ENCODE measurements at regions not wholly inside any gene's neighbourhood (a gene's known extent, or its start where the extent isn't known, plus 50 kb on each side); places are given as distances from the start of the nearest gene placed in this dataset.

DNA sequence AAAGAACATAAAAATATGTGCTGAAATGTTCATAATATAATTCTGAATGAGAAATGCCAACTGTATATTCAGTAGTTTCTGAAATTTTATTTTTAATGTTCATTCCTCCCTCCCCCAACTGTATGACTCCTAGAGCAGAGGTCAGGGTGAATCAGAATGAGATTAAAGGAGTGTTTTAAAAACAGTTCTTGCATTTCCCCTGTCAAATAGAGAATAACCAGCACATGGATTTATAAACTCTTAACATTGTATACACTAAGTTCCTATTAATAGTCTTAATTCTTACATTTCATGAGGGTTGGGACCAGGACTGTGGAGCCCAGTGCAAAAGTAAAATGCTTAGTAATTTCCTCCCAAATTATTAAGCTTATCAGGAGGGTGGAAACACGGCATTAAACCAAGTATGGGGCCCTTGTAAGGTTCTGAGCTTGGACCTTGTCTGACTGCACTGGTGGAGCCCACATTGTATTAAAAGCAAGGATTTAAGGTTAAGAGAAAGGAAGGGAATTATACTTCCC, 474.6 kb upstream of the RAG2 start:
- DNase-seq (ENCODE audit: low spot score), result no peak

DNA sequence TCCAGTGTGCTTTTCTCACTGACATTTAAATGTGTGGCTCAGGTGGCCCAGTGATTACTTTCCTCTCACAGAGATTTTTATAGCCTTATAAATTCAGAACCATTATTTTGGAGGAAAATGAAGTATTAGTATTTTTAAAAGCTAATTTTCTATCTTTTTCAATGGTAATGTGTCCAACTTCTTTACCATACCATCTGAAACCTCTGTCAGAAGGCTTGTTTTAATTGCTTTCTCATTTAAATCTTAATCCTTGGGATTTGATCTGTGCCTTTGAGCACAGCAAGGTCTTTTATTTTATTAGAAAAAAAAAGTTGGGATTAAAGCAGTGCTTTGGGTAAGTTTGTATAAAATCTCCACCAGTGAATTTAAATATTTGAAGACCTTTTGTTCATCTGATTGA, 452.3 kb upstream of the RAG2 start:
- DNase-seq (ENCODE audit: low spot score), result no peak

DNA sequence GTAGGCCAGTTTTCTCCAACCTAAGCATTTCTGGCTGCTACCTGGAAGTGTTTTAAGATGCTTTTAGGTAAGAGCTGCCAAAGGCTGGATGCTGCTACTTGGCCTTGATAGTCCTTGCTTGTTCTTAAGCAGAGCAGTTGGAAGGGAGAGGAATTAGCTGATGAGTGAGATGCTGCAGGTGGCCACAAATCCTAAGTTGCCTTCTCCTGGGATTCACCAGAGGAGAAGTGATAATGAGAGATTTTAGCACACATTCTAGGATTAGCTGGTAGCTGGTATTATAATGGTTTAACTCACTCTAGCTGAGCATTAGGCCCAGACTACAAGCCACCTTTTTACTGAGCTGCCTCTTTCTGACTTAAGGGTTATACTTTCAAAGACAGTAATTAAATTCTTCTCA, 442.9 kb upstream of the RAG2 start:
- DNase-seq (ENCODE audit: low spot score), result no peak

DNA sequence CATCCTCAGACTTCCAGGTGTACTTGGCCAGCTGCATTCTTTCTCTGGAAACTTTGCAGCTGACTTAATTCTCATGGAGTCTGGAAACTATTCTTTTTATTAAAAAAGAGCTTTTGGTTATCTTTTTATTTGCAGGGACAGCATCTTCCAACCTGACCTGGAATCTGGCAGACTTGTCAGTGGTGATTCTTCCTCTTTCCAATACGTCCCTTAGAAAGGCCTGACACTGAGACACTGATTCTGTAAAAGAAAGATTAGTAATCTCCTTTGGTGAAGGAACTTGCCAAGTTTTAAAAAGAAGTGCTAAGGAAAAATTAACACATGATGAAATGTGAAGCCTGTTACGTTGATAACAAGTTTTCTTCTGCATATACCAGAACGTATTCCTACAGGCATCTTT, 440.9 kb upstream of the RAG2 start:
- DNase-seq (ENCODE audit: low spot score), result no peak

- no peak for DNase-seq (ENCODE audit: low spot score)
These were observed 428.7 kb upstream of the RAG2 start for GRCh38 chr11:37026741-37027140.

GRCh38 chr11:37026326-37026725, 428.3 kb upstream of the RAG2 start:
- no peak for DNase-seq (ENCODE audit: low spot score)

DNA sequence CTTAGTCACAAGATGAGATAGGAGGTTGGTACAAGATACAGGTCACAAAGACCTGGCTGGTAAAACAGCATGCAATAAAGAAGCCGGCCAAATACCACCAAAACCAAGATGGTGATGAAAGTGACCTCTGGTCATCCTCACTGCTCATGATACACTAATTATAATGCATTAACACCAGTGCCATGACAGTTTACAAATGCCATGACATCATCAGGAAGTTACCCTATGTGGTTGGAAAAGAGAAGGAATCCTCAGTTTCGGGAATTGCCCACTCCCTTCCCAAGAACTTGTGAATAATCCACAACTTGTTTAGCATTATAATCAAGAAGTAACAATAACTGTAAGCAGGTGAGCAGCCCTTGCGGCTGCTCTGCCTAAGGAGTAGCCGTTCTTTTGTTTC, 408.5 kb upstream of the RAG2 start:
- DNase-seq (ENCODE audit: low spot score), result no peak

DNA sequence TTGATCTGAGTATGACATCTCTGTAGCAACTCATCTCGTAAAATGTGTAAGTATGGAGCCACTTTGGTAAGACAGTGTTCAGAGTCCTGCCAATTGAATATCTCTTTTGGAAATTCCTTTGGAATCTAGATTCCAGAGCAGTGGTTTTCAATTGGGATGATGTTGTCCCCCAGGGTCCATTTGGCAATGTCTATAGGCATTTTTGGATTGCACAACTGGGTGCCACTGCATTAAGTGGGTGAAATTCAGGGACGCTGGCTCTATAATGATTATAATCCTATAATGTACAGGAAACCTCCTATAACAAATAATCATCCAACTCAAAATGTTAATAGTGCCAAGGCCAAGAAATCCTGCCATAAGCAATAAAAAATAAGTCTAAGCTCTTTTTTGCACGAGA, 404.8 kb upstream of the RAG2 start:
- DNase-seq (ENCODE audit: low spot score), result no peak

DNA sequence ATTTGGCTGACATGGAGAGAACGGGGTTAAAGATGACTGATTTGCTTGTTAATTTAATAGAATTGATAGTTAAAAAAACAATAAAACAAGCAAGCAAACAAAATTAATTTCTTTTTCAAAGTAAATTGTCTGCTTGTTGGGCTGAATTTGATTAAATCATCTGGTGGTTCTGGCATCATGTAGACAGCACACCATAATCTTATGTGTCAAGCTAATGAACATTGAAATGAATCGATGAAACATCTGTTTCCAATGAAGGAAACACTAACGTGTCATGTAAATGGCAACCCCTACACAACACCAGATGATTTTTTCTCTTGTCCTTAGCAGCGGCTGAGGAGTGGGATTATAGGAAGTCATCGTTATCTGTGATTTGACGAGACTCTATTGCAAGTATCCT, 399.6 kb upstream of the RAG2 start:
- DNase-seq (ENCODE audit: low spot score), result no peak

DNA sequence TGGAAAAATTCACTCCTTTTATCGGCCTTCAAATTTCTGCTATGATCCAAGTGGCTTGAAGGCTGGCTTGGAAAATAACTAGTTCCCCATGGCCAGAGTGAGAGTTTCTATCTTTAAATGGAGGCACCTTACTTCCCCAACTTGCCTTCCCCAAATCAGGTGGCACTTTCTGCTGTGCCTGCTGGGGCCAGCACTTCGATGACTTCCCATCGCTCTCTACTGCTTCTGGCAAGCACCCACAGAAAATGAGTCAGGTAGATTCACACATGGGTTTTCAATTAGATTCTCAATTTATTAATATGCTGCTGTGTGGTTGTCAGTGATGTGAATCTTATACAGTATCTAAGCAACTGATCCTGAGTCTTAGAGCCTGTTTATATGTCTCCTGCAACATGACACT, 398.8 kb upstream of the RAG2 start:
- DNase-seq (ENCODE audit: low spot score), result no peak

- no peak for DNase-seq (ENCODE audit: low spot score)
These were observed 396.2 kb upstream of the RAG2 start for GRCh38 chr11:36994208-36994607.

- no peak for DNase-seq (ENCODE audit: low spot score)
These were observed 390.5 kb upstream of the RAG2 start for GRCh38 chr11:36988556-36988955.

DNA sequence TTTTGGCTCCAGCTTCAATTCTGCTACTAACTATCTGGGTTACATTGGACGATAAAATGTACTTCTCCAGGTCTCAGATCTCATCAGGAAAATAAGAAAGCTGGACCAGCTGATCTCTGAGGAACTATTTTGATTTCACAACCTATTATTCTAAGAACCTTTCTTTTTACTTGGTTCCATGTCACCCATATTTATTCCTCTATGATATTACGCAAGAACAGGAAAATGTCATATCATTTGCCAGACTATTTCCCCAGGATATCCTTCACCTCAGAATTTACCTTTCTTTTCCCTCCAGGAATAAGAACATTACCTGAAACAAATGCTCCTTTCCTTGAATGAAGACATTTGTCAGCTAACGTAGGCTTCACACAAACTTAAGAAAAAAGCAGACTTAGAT, 387.5 kb upstream of the RAG2 start:
- no peak for DNase-seq (ENCODE audit: low spot score)

- no peak for DNase-seq (ENCODE audit: low spot score)
These were observed 378.7 kb upstream of the RAG2 start for GRCh38 chr11:36976741-36977140.

DNA sequence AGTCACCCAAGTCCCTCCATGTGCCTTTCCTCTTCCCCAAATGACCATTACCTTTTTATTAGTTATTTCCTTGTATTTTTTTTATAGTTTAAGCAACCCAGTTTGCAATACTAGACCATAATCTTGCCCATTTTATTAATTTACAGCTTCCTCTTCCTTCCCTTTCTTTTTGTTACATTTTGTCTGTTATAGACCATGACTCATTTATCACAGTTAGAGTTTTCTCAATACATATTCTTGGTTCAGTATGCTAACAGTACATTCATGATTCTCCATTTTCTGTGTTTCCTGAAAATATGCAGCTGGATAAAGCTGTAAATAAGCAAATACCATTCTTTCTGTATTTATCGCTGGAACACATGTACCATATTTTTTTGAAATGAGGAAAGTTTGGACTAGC, 376.7 kb upstream of the RAG2 start:
- no peak for DNase-seq (ENCODE audit: low spot score)

DNA sequence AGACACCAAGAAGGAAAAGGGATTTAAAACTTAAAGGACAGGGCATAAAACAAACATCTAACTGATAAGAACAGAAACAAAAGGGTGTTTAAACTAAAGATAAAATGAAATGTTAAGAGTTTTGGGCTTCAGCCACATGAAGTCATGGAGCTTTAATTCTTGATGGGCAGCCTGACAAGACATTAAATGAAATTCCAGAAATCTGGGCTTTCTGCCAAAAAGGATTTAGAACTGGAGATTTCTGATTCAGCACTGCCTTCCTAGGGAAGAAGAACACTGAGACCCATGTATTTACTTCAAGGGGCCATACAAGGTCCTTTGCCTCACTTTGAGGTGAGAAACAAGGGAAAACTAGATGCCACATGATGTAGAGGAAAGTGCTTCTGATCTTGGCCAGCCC, 355.9 kb upstream of the RAG2 start:
- DNase-seq (ENCODE audit: low spot score), result no peak

GRCh38 chr11:36948460-36949127, 350.6 kb upstream of the RAG2 start:
- no peak for DNase-seq (ENCODE audit: low spot score)

- DNase-seq (ENCODE audit: low spot score), result no peak
These were observed 347.3 kb upstream of the RAG2 start for GRCh38 chr11:36945384-36945783.

DNA sequence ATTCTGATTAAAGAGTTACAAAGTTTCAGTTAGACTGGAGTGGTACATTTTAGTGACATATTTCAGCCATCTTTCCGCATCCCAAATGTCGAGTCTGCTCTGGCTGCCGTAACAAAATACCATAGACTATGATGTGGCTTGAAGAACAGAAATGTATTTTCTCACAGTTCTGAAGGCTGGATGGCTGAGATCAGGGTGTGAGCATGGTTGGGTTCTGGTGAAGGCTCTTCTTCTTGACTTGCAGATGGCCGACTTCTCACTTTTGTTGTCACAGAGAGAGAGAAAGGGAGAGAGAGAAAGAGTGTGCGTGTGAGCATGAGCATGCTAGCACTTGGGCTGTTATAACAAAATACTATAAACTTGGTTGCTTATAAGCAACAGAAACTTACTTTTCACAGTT, 335.4 kb upstream of the RAG2 start:
- DNase-seq (ENCODE audit: low spot score), result no peak

GRCh38 chr11:36931139-36931538, 333.1 kb upstream of the RAG2 start:
- no peak for DNase-seq (ENCODE audit: low spot score)

- no peak for DNase-seq (ENCODE audit: low spot score)
These were observed 332.2 kb upstream of the RAG2 start for GRCh38 chr11:36930256-36930655.

DNA sequence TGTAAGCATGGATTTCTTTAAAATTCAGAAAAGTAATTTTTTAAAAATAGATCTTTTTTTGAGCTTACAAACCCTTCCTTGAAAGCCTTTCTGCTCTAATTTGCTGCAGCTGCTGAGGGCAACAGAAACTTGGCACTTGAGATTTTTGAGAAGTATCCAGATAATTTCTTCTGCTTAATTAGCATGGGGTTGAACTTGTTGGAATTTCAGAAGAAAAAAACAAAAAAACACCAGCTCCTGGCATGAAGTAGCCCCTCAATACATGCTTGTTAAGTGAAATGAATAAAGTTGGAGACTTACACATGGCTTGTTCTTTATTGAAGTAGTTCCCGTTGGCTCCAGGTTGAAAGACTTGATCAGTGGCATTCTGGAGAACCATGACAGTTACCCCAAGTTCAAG, 331.4 kb upstream of the RAG2 start:
- no peak for DNase-seq (ENCODE audit: low spot score)

GRCh38 chr11:36928621-36929020, 330.6 kb upstream of the RAG2 start:
- DNase-seq (ENCODE audit: low spot score), result no peak

DNA sequence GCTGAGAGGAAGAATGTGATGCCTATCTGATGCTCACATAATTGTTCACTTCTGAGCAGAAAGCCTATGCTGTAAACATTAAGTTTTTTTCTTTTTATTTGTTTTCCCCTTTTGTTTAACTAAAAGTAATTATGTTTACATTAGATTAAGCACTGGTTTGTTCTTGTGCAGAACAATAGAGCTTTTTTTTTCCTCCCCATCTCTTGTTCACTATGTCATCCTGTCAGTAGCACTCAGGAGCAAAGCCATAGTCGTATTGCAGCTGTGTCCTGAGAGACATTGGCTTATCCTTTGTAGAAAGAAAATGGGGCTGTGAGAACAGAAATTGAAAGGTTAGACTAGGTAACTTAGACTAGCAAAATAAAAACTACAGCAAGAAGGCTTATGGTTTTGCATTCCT, 301.8 kb upstream of the RAG2 start:
- no peak for DNase-seq (ENCODE audit: low spot score)

- no peak for DNase-seq (ENCODE audit: low spot score)
These were observed 292.8 kb upstream of the RAG2 start for GRCh38 chr11:36890841-36891240.
